Smooth muscle cell of the brain vasculature (primary cell): ENCODE measurements at regions not wholly inside any gene's neighbourhood (a gene's known extent, or its start where the extent isn't known, plus 50 kb on each side); places are given as distances from the start of the nearest gene placed in this dataset.

Source experiments
- DNase-seq: peaks from one replicate; pipeline ENCODE4 v3.0.0-alpha.2; 2012; ENCODE audit warnings: low read depth, low spot score

DNA sequence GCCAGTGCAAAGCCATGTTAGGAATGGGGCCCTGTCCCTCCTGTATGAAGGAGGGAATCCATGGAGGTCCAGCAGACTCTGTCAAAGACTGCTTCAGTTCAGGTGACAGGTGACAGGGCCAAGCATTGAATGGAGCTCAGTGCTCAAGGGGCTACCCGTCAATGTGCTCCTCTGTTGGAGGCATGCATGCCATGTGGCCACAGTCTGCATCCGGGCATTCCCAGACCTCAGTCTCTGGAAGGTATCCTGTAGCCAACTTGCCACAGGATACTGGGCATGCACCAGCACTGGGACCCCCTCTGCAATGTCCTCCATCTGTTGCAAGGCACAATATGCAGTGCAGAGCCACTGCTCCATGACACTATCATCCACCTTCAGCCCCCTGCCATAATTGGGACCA is 136.1 kb upstream of the GATB start:
- DNase-seq, result no peak

DNA sequence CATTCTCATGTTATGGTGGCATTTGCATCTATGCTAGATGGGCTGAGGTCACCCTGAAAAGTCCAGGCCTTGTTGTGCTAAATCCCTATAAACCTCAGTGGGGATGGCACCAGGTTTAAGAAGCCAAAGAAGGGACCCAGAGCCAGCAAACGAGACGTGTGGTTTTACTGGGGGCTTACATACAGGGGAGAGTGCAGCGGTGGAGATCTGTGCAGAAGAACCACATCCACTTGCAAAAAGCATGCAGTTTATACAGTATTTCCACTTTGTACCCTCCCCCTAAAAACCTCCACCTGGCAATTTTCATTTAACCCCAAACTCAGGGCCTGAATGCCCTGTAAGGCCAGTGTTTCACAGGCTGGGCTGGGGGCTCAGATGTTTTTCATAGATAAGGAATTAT is 134.9 kb upstream of the GATB start:
- DNase-seq, result no peak

DNA sequence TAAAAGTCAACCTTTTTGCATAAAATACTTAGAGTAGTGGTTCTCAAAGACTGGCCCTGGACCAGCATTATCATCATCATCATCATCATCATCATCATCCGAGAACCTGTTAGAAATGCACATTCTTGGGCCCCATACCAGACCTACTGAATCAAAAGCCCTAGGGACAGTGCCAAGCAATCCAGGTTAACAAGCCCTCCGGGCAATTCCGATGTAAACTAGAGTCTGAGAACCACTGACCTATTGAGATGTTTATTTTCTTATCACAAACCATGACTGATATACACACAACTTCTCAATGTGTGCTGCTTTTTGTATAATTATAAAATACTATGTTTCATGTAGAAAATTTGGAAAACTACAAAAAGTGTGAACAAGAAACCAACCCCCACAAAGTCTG is 133.4 kb upstream of the GATB start:
- no peak for DNase-seq

DNA sequence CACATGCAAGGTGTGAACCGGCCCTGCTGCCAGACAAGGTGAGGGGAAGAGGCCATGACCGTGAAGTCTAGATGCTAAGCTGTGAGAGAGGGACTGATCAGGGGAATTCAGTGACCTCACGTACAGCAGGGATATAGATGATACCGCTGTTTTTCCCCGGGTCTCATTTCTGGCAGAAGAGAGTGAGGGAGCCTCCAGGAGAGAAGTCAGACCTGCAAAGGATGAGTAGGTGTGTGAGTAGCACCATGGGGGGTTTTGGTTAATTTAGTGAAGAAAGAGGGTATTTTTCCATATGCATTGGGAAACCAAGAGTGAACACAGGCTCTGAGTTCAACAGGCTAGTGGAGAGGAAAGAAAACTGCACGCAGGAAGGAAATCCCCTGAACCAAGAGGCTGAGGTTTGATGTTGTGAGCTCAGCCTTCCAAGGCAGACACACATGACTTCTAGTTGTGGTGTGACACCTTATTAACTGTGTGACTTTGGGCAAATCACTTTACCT is 127.6 kb upstream of the GATB start:
- DNase-seq, result no peak

DNA sequence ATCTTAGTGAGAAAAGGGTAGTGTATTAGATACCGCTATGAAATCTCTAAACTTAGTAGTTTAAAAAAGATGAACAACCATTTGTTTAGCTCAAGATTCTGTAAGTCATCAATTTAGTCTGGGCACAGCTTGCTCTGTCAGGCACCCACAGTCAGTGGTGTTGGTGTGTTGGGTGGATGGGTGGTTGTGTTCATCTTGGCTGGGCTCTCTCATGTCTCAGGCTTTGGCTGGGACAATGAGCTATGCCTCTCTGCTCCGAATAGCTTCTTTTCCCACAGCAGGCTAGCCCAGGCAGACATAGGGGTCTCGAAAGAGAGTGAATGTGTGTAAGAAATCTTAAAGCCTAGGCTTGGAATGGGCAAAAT is 127.0 kb upstream of the GATB start:
- no peak for DNase-seq

DNA sequence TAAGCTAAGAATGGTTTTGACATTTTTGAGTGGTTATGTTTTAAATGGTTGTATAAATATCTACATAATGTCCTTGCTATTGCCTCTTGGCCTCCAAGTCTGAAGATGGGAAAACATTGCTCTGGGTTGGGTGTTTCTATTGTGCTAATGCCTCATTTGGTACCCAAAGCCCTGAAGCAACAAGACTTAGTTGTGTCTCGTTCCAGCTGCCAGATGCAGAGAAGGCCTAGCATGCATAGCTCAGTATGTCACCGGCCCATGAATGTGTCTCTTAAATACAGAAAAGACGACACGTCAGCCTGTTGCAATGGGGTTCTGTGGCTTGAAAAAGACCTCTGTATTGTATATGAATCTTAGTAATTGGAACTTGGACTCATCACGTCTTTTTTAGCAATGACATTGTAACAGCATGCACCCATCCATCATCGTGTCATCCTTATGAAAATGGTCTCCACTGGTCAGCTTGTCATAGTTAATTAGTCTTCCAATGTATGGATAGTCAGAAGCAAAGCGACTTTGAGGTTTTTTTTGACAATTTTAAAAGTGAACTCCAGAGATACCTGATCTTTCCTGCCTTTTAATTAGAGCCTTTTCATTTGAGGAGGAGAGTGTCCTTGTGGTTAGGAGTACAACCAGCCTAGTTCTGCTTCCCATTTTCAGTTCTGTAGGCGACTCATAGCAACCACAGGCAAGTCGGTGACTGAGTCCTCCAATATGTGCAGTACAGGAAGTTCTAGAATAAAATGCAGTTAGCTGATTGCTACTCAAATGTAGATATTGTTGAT is 126.4 kb upstream of the GATB start:
- DNase-seq, result no peak

DNA sequence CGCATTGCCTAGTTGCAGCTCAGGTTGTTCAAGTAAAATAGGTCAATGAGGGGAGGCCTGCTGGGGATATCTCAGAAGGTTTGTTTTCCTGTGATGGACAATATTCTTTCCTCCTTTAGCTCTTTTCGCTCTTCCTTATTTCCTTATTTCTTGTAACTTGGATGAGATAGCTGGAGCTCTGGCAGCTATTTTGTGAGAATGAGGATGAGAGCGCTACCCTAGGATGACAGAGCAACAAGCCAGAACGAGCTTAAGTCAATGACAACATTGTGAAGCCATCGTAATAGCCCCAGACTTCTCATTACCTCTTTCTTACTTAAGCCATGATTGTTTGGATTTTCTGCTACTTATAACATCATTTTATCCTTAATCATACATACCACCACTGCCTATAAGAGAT is 124.3 kb upstream of the GATB start:
- DNase-seq, result no peak

DNA sequence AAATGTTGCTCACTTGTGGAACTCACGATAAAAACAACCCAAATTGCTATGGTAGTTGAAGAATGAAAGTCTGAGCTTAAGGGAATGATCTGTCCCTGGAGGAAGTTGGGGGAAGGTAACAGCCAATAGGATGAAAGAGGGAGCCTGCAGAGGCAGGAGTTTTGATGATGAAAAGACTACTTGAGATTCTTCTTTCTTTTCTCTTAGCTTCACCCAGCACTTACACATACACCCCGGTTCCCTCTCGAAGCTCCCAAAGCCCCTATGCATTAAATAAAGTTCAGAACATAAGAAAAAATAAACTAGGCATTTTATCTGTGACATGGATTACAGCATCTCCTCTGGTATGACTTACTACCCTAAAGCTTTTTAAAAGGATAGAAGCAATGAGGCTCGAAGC is 122.9 kb upstream of the GATB start:
- DNase-seq, result no peak

DNA sequence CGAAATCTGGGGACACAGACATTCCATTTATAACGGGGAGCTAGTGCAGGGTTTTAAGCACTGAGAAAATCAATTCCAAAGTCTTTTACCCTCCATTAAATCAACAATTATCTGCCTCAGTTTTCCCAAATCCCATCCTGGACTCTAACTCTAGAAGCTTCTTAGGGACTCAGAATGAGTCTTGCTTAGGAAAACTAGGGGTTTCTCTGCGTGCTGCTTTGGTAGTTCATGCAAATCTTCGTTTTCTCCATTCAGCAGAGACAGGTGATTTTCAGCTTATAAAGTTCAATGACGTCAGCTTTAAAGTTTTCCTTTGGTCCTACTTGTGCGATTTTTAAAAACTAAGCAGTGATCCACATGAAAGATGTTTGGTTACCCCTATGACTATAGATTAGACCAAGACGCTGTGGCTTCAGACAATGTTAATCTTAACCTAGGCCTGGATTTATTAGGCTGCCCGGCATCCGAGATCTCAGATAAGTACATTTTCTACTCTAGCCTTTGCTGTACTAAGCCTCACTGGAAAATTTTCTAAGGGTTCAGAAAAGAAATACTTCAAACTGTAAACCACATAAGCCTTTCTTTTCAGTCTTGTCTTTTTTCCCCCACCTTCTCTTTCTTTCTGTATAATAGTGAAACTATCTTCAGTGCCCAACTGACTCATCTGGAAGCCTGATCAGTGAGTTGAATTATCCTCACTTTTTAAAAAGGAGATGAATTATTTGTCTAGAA is 121.4 kb upstream of the GATB start:
- no peak for DNase-seq

DNA sequence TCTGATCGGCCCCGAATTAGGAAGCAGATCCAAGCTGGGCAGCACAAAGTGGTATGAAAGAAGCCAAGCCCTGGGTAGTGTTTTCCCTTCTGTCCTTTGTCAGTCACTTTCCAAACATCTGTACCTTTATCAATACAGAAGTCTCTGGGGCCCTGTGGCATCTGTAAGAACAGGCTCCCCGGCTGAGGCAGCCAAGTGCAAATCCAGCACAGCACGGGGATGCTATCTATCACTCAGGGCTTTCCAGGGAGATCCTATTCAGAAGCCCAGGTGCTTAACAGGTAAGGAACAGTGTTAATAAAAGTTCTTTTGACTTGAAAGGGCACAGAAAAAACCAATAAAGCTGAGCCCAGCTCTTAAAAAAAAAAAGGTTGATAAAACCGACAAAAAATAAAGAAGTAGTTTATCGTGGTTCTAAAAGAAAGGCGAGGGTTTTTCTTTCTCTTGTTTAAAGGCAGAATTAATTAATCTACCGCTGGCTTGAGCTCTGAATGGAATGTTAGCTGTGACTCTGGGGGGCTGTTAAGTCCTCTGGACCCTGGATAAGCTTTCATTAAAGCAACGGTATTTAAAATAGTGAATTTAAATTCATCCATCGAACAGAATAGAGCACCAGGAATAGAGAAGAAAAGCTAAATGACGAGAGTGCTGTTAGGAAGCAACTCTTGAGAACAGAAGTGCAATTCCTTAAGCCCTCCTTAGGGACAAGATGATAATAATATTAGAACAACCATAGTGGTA is 119.1 kb upstream of the GATB start:
- DNase-seq, result no peak

DNA sequence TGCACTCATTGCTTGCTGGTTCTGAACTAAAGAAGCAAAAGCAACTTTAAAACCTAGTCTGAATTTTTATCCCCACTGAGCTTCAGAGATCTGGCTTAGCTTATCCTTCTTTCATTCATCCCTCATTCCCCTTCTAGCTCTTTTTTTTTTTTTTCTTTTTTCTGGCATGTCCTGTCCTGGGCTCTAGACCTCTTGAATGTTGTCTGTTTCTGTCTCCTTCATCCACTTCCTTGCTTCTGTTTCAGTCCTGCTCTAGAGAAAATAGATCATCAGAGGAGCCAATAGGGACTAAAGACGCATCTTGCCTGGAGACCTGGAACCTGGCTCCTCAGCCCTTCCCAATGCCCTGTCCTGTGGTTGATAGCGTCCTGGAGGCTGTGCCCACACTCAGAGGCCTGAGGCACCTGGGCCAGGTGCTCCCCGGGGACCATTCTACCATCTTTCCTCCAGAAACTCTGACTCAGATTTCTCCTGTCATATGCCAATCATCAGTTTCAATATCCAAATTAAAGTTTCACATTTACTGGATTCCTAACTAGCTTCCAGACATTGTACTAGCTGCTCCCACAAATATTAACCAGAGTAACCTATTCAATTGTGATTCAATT is 115.7 kb upstream of the GATB start:
- no peak for DNase-seq

DNA sequence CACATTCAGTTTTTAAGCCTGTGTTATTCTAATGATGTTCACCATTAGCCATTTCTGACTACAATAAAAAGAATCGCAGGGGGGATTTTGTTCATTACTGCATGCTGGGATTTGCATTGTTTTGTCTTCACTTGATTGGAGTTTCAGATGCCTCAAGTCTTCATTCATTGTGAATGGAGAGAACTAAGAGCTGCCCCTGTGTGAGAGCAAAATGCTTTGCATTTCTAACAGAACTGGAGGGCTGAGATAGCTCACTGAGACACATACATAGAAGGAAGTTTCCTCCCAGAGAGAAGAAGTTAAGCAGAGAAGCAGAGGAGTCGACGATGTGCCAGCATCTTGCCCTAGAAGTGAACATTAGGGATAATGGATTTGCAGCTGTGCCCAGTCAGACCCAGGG is 113.5 kb upstream of the GATB start:
- DNase-seq, result no peak

DNA sequence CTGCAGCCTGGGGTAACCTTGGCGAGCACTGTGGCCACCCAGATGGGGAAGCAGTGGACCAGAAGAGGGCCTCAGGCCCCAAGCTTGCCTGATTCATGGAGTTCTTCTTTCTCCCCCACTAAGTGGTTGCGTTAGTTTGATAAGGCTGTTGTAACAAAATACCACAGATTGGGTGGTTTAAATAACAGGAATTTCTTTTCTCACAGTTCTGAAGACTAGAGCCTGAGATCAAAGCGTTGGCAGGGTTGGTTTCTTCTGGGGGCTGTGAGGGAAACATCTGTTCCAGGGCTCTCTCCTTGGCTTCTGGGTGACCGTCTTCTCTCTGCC is 105.7 kb upstream of the GATB start:
- DNase-seq, result no peak

DNA sequence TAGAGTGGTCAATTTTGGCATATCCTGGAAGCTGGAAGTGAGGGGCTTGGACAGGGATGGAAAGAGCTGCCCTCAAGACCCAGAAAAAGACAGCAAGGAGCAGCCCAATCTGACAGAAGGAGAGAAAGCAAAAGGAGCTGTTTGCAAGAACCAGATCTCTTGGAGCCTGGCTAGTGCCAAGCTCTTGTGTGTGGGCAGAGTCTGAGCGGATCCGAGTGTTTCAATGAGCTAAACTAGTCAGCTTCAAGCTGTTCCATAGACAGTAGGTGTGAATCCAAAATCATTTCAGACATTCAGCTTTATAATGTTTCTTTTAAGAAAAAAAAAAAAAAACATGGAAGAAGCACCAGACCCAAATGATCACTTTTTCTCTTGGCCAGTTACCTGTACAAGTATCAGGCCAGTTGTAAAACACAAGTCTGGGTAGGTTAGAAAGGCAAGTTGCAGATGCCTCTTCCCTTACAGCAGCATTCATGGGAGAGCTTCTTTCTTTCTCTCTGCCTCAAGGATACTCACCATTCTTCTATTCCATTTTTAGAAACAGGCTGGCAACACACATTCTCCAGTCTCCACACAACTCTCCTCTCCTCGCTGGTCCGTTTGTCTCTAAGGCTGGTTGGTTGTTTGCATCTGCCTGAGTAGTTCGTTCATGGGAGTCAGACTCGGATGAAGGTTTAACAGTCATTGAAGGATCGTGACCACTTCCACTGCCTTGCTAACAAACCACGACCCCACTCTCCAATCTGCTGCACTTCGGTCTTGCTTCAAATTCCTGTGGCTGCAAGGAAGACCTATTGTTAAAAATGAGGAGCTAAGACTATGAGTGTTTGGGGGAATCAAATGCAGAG is 105.2 kb upstream of the GATB start:
- no peak for DNase-seq

DNA sequence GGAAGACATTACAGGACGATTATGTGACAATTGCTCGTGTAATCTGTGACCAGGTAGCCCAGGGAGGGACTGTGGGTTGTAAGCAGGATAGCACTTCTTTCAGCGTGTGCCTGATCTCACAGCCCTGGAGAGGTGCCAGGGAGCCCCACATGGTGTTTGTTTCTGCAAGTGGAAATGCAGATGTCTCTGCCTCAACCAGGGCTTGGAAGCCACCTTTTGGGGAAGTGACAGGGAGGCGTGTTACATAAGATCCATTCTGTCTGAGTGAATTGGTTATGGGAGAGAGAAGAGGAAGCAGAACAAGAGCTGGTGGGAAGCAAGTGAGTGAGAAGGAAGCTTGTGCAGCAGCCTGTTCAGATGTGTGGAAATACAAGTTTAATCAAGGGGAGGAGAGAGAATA is 104.5 kb upstream of the GATB start:
- no peak for DNase-seq

DNA sequence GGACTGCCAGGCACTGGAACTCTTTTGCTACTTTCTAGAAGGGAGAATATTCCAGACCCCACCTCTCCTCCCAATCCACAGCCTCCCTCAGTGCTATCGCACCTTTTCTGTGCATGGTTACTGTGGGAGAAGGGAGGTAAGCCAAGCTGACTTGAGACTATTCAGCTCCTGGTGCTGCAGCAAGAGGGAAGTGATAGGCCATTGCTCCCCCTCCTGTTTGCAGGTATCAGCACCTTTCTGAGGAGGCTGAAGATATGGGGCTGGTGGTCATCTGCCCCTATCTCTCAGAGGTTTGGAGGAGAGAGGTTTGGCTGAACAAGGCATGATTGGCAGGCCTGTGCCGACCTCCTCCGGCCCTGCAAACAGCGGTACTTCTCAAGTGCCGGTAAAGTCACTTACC is 103.3 kb upstream of the GATB start:
- DNase-seq, result no peak

DNA sequence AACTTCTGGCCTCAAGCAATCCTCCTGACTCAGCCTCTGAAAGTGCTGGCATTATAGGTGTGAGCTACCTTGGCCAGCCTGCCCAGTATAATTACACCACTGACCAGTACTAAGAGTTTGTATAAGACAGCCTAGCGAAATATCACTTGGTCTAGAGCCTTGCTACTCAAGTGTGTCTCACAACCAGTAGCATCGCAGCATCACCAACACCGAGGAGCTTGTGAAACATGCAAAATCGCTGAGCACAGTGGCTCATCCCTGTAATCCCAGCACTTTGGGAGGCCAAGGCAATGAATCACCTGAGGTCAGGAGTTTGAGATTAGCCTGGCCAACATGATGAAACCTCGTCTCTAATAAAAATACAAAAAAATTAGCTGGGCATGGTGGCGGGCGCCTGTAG is 102.0 kb upstream of the GATB start:
- no peak for DNase-seq

DNA sequence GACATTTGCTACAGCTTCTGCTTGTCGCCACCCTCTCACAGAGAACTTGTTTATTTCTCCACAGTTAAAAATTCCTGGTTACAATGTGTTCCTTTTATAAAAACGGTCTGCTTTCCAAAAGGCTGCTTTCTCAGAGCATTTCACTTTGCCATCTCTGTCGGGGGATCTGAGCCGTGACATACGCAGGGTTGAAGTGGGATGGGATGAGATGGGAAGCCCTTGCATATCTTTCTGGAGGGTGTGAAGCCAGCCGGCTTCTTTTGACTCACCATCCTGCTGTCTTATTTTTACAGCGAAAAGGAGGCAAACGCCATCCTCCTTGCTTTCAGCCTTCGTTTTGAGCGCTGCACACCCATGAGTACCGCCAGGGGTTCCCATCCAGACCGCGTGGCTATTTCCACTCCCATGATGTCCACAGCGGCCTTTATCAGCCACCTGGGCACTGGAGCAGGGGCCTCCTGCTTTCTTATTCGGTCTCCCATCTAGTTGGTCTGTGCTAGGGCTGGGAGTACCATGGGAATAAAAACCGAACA is 99.8 kb upstream of the GATB start:
- no peak for DNase-seq

DNA sequence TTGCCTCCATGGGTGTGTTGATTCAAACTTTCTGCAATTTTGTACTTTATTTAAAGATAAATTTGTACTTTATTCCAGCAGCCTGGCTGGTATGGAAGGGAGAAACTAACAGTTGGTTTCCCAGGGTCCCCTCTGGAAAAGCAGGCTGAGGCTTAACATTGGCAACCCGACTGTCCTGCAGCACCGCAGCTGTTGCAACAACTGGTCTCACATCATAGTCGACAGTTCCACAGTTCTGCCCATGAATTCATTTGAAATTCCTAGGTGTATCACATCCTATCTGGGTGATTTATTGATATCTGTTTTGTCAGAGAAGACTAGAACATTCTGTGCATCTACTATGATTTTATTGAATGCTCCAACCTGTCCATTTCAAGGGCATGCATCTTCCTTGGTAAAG is 98.8 kb upstream of the GATB start:
- no peak for DNase-seq

DNA sequence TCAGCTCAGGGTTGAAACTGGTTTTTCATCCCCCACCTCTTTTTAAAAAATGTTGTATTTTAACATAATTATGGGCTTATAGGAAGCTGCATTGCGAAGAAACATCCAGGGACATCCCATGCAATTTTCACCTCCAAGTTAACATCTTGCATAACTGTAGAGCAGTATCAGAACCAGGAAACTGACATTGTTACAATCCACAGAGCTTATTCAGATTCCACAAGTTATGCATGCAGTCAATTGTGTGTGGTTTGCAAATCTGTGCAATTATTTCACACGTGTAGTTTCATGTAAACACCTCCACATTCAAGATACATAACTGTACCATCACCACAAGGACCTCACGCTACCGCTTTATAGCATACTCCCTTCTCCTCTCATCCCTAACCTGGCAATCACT is 97.5 kb upstream of the GATB start:
- DNase-seq, result no peak

DNA sequence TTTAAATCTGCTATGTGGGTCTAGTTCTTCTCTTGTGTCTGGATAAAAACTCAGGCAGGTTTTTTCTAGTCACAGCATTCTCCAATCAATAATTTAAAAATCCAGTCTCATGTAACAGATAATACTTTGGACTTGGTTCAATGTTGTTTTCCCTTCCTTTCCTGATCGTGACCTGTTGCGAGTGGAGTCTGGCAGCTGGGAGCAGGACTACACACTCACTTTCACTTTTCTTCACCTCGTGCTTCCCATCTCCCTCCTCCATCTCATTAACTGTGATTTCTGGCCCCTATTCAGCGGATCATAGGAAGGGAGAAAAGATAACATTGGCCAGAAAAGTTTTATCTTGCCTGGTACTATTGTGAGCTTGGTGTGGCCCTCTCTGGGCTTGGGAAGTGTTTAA is 96.6 kb upstream of the GATB start:
- no peak for DNase-seq
